ENCODE measurements at regions not wholly inside any gene's neighbourhood (a gene's known extent, or its start where the extent isn't known, plus 50 kb on each side); places are given as distances from the start of the nearest gene placed in this dataset.

DNA sequence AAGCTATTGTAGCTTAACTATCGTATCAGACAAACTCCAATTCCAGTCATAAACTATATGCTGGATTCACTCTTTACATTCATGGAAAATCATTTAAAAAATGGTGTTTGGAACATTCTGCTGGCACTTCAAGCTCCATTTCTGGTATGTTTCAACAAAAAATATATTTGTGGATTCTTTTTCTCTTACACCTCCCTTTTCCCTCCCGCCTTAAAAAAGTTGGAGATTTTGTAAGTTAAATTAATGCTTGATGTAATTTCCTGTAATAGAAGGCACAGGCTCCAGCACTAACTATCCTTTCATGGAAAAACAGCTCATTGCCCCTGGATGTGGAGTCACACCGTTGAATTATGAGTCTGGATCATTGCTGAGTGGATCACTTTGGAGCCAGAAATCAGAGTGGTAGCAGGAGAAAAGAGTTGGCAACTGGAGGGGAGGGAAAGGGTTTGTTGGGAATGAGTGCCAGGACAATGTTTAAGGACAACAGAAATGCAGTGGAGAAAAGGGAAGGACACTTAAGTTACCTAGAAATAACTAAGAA lies 102.8 kb downstream of the ICOS start:
- H3K4me3 ChIP-seq (ENCODE audit: low read length in 2 of 2), result no peak overlapping the region
- 95% methylated on average over 3 of the region's 3 CpGs for WGBS
- no peak for DNase-seq (ENCODE audit: low read depth in 6 of 9, low spot score in 9 of 9)

DNA sequence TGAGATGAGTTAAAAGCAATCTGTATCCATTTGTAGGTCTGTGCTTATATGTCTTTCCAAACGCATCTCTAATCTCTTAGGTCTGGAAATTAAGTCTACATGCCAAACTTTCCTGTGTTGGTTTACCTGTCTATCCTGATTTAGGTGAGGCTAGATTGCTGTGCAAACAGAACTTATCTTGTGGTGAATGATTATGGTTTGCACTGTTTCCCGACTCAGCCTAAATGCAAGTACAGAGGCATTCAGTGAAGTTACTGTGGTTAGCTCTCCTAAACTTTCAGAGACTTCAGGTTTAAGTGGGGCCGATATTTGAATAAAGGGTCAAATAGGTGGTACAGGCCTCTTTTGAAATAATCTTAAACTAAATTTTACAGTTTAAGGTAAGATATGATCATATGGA lies 103.5 kb downstream of the ICOS start:
- Histone ChIP-seq H3K4me1 (ENCODE audit: control insufficient read depth in 2 of 2, insufficient read depth in 2 of 2, low read length in 2 of 2) (peaks cover 0 to 2% of the 10 kb centered on the region in 2 donors), H3K36me3 (ENCODE audit: control insufficient read depth in 2 of 2, insufficient read depth in 2 of 2, low read length in 1 of 2) (no peaks in the 10 kb centered on the region), H3K27ac (ENCODE audit: low read depth in 1 of 2, low read length in 1 of 2) (no peak overlapping the region), H3K27me3 (ENCODE audit: control insufficient read depth in 2 of 2, insufficient read depth in 1 of 2, low read length in 1 of 2) (no peaks in the 10 kb centered on the region), H3K9me3 (ENCODE audit: control insufficient read depth in 2 of 2, insufficient read depth in 1 of 2, low read length in 1 of 2) (no peaks in the 10 kb centered on the region), H3K4me3 (ENCODE audit: low read length in 2 of 2) (no peak overlapping the region)
- no peak for DNase-seq (ENCODE audit: low read depth in 6 of 9, low spot score in 9 of 9)
- whole genome bisulfite sequencing, result 94% methylated on average over 3 of the region's 3 CpGs

More for the DNA sequence above, 102.8 kb downstream of the ICOS start:
- no peaks in the 10 kb centered on the region for H3K36me3 ChIP-seq (ENCODE audit: control insufficient read depth in 2 of 2, insufficient read depth in 2 of 2, low read length in 1 of 2)
- no peaks in the 10 kb centered on the region for H3K4me1 ChIP-seq (ENCODE audit: control insufficient read depth in 2 of 2, insufficient read depth in 2 of 2, low read length in 2 of 2)
- no peaks in the 10 kb centered on the region for H3K27me3 ChIP-seq (ENCODE audit: control insufficient read depth in 2 of 2, insufficient read depth in 1 of 2, low read length in 1 of 2)
- H3K27ac ChIP-seq (ENCODE audit: low read depth in 1 of 2, low read length in 1 of 2), result no peak overlapping the region
- no peaks in the 10 kb centered on the region for H3K9me3 ChIP-seq (ENCODE audit: control insufficient read depth in 2 of 2, insufficient read depth in 1 of 2, low read length in 1 of 2)

GRCh38 chr2:204042401-204042800 lies 105.8 kb downstream of the ICOS start:
- DNase-seq (ENCODE audit: low read depth in 6 of 9, low spot score in 9 of 9), result no peak
- Histone ChIP-seq H3K27me3 (ENCODE audit: control insufficient read depth in 2 of 2, insufficient read depth in 1 of 2, low read length in 1 of 2) (no peaks in the 10 kb centered on the region), H3K27ac (ENCODE audit: low read depth in 1 of 2, low read length in 1 of 2) (no peak overlapping the region), H3K4me1 (ENCODE audit: control insufficient read depth in 2 of 2, insufficient read depth in 2 of 2, low read length in 2 of 2) (peaks cover 9 to 15% of the 10 kb centered on the region in 2 donors), H3K9me3 (ENCODE audit: control insufficient read depth in 2 of 2, insufficient read depth in 1 of 2, low read length in 1 of 2) (no peaks in the 10 kb centered on the region), H3K36me3 (ENCODE audit: control insufficient read depth in 2 of 2, insufficient read depth in 2 of 2, low read length in 1 of 2) (no peaks in the 10 kb centered on the region), H3K4me3 (ENCODE audit: low read length in 2 of 2) (no peak overlapping the region)
- WGBS, result 96% methylated on average over 1 of the region's 1 CpG

GRCh38 chr2:204046145-204046544 lies 109.6 kb downstream of the ICOS start:
- Histone ChIP-seq H3K9me3 (ENCODE audit: control insufficient read depth in 2 of 2, insufficient read depth in 1 of 2, low read length in 1 of 2) (no peaks in the 10 kb centered on the region), H3K36me3 (ENCODE audit: control insufficient read depth in 2 of 2, insufficient read depth in 2 of 2, low read length in 1 of 2) (no peaks in the 10 kb centered on the region), H3K4me1 (ENCODE audit: control insufficient read depth in 2 of 2, insufficient read depth in 2 of 2, low read length in 2 of 2) (peaks cover 9 to 15% of the 10 kb centered on the region in 2 donors), H3K4me3 (ENCODE audit: low read length in 2 of 2) (no peak overlapping the region), H3K27me3 (ENCODE audit: control insufficient read depth in 2 of 2, insufficient read depth in 1 of 2, low read length in 1 of 2) (no peaks in the 10 kb centered on the region), H3K27ac (ENCODE audit: low read depth in 1 of 2, low read length in 1 of 2) (peak overlapping the region in 1 of 2 donors; percentile 60)
- WGBS, result 97% methylated on average over 2 of the region's 2 CpGs
- DNase-seq (ENCODE audit: low read depth in 6 of 9, low spot score in 9 of 9), result peak in 2 of 9 donors; percentile 29 to 53

DNA sequence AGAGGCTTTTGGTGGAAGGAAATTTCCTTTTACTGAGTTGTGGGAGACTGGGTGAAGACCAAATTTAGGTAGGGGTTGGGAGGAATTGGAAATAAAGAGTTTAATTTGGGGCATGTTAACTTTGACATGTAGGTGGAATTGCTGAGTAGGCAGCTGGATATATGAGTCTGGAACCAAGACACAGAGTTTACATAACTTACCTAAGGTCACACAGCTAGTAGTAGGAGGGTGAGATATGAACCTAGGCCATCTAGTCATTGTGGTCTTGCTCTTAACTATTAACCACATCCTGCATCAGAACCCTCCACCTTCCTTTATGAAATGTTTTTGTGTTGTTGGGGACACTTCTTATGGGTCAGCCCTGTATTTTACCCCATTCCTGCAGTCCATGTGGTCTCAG lies 113.1 kb downstream of the ICOS start:
- Histone ChIP-seq H3K27ac (ENCODE audit: low read depth in 1 of 2, low read length in 1 of 2) (no peak overlapping the region), H3K27me3 (ENCODE audit: control insufficient read depth in 2 of 2, insufficient read depth in 1 of 2, low read length in 1 of 2) (no peaks in the 10 kb centered on the region), H3K9me3 (ENCODE audit: control insufficient read depth in 2 of 2, insufficient read depth in 1 of 2, low read length in 1 of 2) (no peaks in the 10 kb centered on the region), H3K4me3 (ENCODE audit: low read length in 2 of 2) (no peak overlapping the region), H3K4me1 (ENCODE audit: control insufficient read depth in 2 of 2, insufficient read depth in 2 of 2, low read length in 2 of 2) (peaks cover 9 to 15% of the 10 kb centered on the region in 2 donors), H3K36me3 (ENCODE audit: control insufficient read depth in 2 of 2, insufficient read depth in 2 of 2, low read length in 1 of 2) (no peaks in the 10 kb centered on the region)
- DNase-seq (ENCODE audit: low read depth in 6 of 9, low spot score in 9 of 9), result no peak

GRCh38 chr2:204050681-204051080 lies 114.1 kb downstream of the ICOS start:
- Histone ChIP-seq H3K4me3 (ENCODE audit: low read length in 2 of 2) (no peak overlapping the region), H3K36me3 (ENCODE audit: control insufficient read depth in 2 of 2, insufficient read depth in 2 of 2, low read length in 1 of 2) (no peaks in the 10 kb centered on the region)
- WGBS, result 82% methylated on average over 5 of the region's 5 CpGs

GRCh38 chr2:204051476-204051875 lies 114.9 kb downstream of the ICOS start:
- DNase-seq (ENCODE audit: low read depth in 6 of 9, low spot score in 9 of 9), result peak in 1 of 9 donors; percentile 19
- Histone ChIP-seq H3K4me3 (ENCODE audit: low read length in 2 of 2) (no peak overlapping the region), H3K36me3 (ENCODE audit: control insufficient read depth in 2 of 2, insufficient read depth in 2 of 2, low read length in 1 of 2) (no peaks in the 10 kb centered on the region), H3K4me1 (ENCODE audit: control insufficient read depth in 2 of 2, insufficient read depth in 2 of 2, low read length in 2 of 2) (peaks cover 4 to 9% of the 10 kb centered on the region in 2 donors), H3K27ac (ENCODE audit: low read depth in 1 of 2, low read length in 1 of 2) (no peak overlapping the region), H3K27me3 (ENCODE audit: control insufficient read depth in 2 of 2, insufficient read depth in 1 of 2, low read length in 1 of 2) (no peaks in the 10 kb centered on the region), H3K9me3 (ENCODE audit: control insufficient read depth in 2 of 2, insufficient read depth in 1 of 2, low read length in 1 of 2) (no peaks in the 10 kb centered on the region)
- WGBS, result 98% methylated on average over 4 of the region's 4 CpGs

More at GRCh38 chr2:204050681-204051080, 114.1 kb downstream of the ICOS start:
- Histone ChIP-seq H3K27me3 (ENCODE audit: control insufficient read depth in 2 of 2, insufficient read depth in 1 of 2, low read length in 1 of 2) (no peaks in the 10 kb centered on the region), H3K9me3 (ENCODE audit: control insufficient read depth in 2 of 2, insufficient read depth in 1 of 2, low read length in 1 of 2) (no peaks in the 10 kb centered on the region), H3K27ac (ENCODE audit: low read depth in 1 of 2, low read length in 1 of 2) (no peak overlapping the region), H3K4me1 (ENCODE audit: control insufficient read depth in 2 of 2, insufficient read depth in 2 of 2, low read length in 2 of 2) (peaks cover 9% of the 10 kb centered on the region in 2 donors)
- DNase-seq (ENCODE audit: low read depth in 6 of 9, low spot score in 9 of 9), result no peak

DNA sequence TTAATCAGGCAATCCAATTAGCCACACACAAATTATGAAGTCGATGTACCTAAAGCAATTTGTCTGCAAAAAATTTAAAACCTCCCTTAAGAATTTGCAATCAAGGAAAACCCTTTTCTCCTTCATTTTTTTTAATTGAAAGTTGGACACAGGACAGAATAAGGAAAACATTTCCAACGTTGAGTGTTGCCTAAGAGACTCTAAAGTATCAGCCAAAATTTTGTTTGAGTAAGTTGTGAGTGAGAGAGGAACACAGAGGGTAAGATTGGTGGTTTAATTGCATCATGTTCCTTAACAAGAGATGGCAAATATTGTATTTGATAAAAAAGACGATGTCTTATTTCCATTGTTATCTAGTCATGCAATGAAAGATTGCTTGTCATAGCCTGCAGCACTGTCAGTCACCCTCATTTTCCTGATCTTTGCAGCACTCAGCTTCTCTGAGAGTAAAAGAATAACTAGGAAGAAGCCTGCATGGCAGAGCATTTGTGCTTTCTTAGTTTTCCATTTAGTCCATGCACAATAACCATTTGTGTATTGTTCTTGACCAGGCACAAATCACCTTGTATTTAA lies 115.5 kb downstream of the ICOS start:
- no peaks in the 10 kb centered on the region for H3K9me3 ChIP-seq (ENCODE audit: control insufficient read depth in 2 of 2, insufficient read depth in 1 of 2, low read length in 1 of 2)
- WGBS, result 84% methylated on average over 3 of the region's 3 CpGs
- no peaks in the 10 kb centered on the region for H3K36me3 ChIP-seq (ENCODE audit: control insufficient read depth in 2 of 2, insufficient read depth in 2 of 2, low read length in 1 of 2)
- DNase-seq (ENCODE audit: low read depth in 6 of 9, low spot score in 9 of 9), result no peak
- peaks cover 0 to 4% of the 10 kb centered on the region in 2 donors for H3K4me1 ChIP-seq (ENCODE audit: control insufficient read depth in 2 of 2, insufficient read depth in 2 of 2, low read length in 2 of 2)
- no peak overlapping the region for H3K27ac ChIP-seq (ENCODE audit: low read depth in 1 of 2, low read length in 1 of 2)
- no peaks in the 10 kb centered on the region for H3K27me3 ChIP-seq (ENCODE audit: control insufficient read depth in 2 of 2, insufficient read depth in 1 of 2, low read length in 1 of 2)
- H3K4me3 ChIP-seq (ENCODE audit: low read length in 2 of 2), result no peak overlapping the region

DNA sequence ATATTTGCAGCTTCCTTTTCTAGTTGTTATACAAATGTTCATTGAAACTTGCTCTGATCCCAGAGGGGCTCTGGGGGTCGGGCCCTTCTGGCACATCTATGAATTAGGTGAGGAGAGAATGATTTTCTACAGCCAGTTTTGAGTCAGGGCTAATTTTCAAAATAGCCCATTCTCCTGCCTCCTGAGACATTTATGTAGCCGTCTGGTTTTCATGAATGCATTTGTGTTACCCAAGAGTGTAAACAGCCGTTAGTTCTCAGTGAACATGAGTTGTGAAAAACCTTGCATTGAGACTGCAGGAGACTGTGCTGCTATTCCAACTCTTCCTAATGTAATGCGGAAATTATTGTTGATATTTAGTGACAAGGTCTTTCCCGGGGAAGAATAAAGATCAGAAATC lies 122.5 kb downstream of the ICOS start:
- Histone ChIP-seq H3K4me1 (ENCODE audit: control insufficient read depth in 2 of 2, insufficient read depth in 2 of 2, low read length in 2 of 2) (peaks cover 3 to 6% of the 10 kb centered on the region in 2 donors), H3K9me3 (ENCODE audit: control insufficient read depth in 2 of 2, insufficient read depth in 1 of 2, low read length in 1 of 2) (no peaks in the 10 kb centered on the region), H3K36me3 (ENCODE audit: control insufficient read depth in 2 of 2, insufficient read depth in 2 of 2, low read length in 1 of 2) (no peaks in the 10 kb centered on the region), H3K27ac (ENCODE audit: low read depth in 1 of 2, low read length in 1 of 2) (no peak overlapping the region), H3K4me3 (ENCODE audit: low read length in 2 of 2) (no peak overlapping the region), H3K27me3 (ENCODE audit: control insufficient read depth in 2 of 2, insufficient read depth in 1 of 2, low read length in 1 of 2) (no peaks in the 10 kb centered on the region)
- no peak for DNase-seq (ENCODE audit: low read depth in 6 of 9, low spot score in 9 of 9)
- WGBS, result 94% methylated on average over 5 of the region's 5 CpGs

Data from thymus (tissue), 11 donors.